ENCODE measurements at regions not wholly inside any gene's neighbourhood (a gene's known extent, or its start where the extent isn't known, plus 50 kb on each side); places are given as distances from the start of the nearest gene placed in this dataset.

GRCh38 chrX:45379236-45379635 is 178.6 kb upstream of the DIPK2B start:
- TF ChIP-seq CTCF (IDR thresholded peaks at IDR 0.05) (no peak), EP300 (IDR thresholded peaks at IDR 0.05) (no peak), POLR2A (IDR thresholded peaks at IDR 0.05) (no peak), POLR2AphosphoS5 (IDR thresholded peaks at IDR 0.05) (no peak)
